Stomach smooth muscle (tissue), 2 donors: ENCODE measurements at regions not wholly inside any gene's neighbourhood (a gene's known extent, or its start where the extent isn't known, plus 50 kb on each side); places are given as distances from the start of the nearest gene placed in this dataset.

Experiments
- H3K27ac ChIP-seq: one replicate; pipeline ENCODE4 v1.7.0; 2013; ENCODE audit warnings: mild to moderate bottlenecking, low read length, inconsistent platforms
- H3K27me3 ChIP-seq, 2 donors: one replicate each; pipeline ENCODE4 v1.7.0; 2013; ENCODE audit warnings: low read length in 2 of 2; ENCODE audit not compliant: insufficient read depth in 2 of 2, control insufficient read depth in 1 of 2
- H3K36me3 ChIP-seq, 2 donors: one replicate each; pipeline ENCODE4 v1.7.0; 2013; ENCODE audit warnings: low read length in 2 of 2; ENCODE audit not compliant: control insufficient read depth in 2 of 2, insufficient read depth in 2 of 2
- H3K4me1 ChIP-seq: one replicate; pipeline ENCODE4 v1.7.0; 2013; ENCODE audit warnings: low read length; ENCODE audit not compliant: control insufficient read depth, insufficient read depth
- H3K4me3 ChIP-seq, 2 donors: one replicate each; pipeline ENCODE4 v1.7.0; 2013; ENCODE audit warnings: low read length in 2 of 2
- H3K9ac ChIP-seq, 2 donors: one replicate each; pipeline ENCODE4 v1.7.0; 2013; ENCODE audit warnings: low read length in 2 of 2, mild to moderate bottlenecking in 1 of 2
- H3K9me3 ChIP-seq, 2 donors: one replicate each; pipeline ENCODE4 v1.7.0; 2013; ENCODE audit warnings: low read length in 2 of 2; ENCODE audit not compliant: control insufficient read depth in 2 of 2
- donor health status: healthy.
- donor health status: Pancreatic carcinoma.

GRCh38 chr12:127260999-127261398 lies 1006.0 kb upstream of the TMEM132C start:
- Histone ChIP-seq H3K27me3 (no peaks in the 10 kb centered on the region), H3K36me3 (no peaks in the 10 kb centered on the region), H3K4me1 (no peaks in the 10 kb centered on the region), H3K9ac (no peak overlapping the region), H3K9me3 (no peaks in the 10 kb centered on the region), H3K4me3 (no peak overlapping the region), H3K27ac (no peak overlapping the region)

GRCh38 chr12:127262615-127263014 lies 1004.4 kb upstream of the TMEM132C start:
- Histone ChIP-seq H3K9me3 (no peaks in the 10 kb centered on the region), H3K4me1 (no peaks in the 10 kb centered on the region), H3K27me3 (peaks cover 0 to 2% of the 10 kb centered on the region in 2 donors), H3K27ac (no peak overlapping the region), H3K4me3 (no peak overlapping the region), H3K9ac (no peak overlapping the region), H3K36me3 (no peaks in the 10 kb centered on the region)

- Histone ChIP-seq H3K36me3 (no peaks in the 10 kb centered on the region), H3K4me1 (no peaks in the 10 kb centered on the region), H3K27ac (no peak overlapping the region), H3K9me3 (no peaks in the 10 kb centered on the region), H3K4me3 (no peak overlapping the region), H3K27me3 (peaks cover 0 to 2% of the 10 kb centered on the region in 2 donors), H3K9ac (no peak overlapping the region)
Measured at GRCh38 chr12:127263621-127264020, 1003.3 kb upstream of the TMEM132C start.

- no peak overlapping the region for H3K9ac ChIP-seq
- H3K36me3 ChIP-seq: no peaks in the 10 kb centered on the region
- no peaks in the 10 kb centered on the region for H3K9me3 ChIP-seq
- no peaks in the 10 kb centered on the region for H3K4me1 ChIP-seq
- no peak overlapping the region for H3K27ac ChIP-seq
- H3K4me3 ChIP-seq: no peak overlapping the region
- peaks cover 0 to 4% of the 10 kb centered on the region in 2 donors for H3K27me3 ChIP-seq
Measured at GRCh38 chr12:127267128-127267527, 999.8 kb upstream of the TMEM132C start.

- H3K4me1 ChIP-seq: no peaks in the 10 kb centered on the region
- no peak overlapping the region for H3K4me3 ChIP-seq
- no peak overlapping the region for H3K9ac ChIP-seq
- H3K27me3 ChIP-seq: peaks cover 0 to 4% of the 10 kb centered on the region in 2 donors
- H3K36me3 ChIP-seq: no peaks in the 10 kb centered on the region
- H3K9me3 ChIP-seq: no peaks in the 10 kb centered on the region
- no peak overlapping the region for H3K27ac ChIP-seq
Measured at GRCh38 chr12:127268213-127268612, 998.8 kb upstream of the TMEM132C start.

GRCh38 chr12:127268706-127269425 lies 998.1 kb upstream of the TMEM132C start:
- Histone ChIP-seq H3K9ac (no peak overlapping the region), H3K27ac (no peak overlapping the region), H3K4me3 (no peak overlapping the region), H3K9me3 (no peaks in the 10 kb centered on the region), H3K27me3 (peaks cover 0 to 4% of the 10 kb centered on the region in 2 donors), H3K4me1 (no peaks in the 10 kb centered on the region), H3K36me3 (no peaks in the 10 kb centered on the region)

GRCh38 chr12:127270193-127270592 lies 996.8 kb upstream of the TMEM132C start:
- H3K9ac ChIP-seq: no peak overlapping the region
- H3K36me3 ChIP-seq: no peaks in the 10 kb centered on the region
- H3K4me1 ChIP-seq: no peaks in the 10 kb centered on the region
- peaks cover 0 to 4% of the 10 kb centered on the region in 2 donors for H3K27me3 ChIP-seq
- H3K27ac ChIP-seq: no peak overlapping the region
- no peak overlapping the region for H3K4me3 ChIP-seq
- no peaks in the 10 kb centered on the region for H3K9me3 ChIP-seq

GRCh38 chr12:127271776-127272175 lies 995.2 kb upstream of the TMEM132C start:
- Histone ChIP-seq H3K9ac (no peak overlapping the region), H3K27me3 (peaks cover 0 to 4% of the 10 kb centered on the region in 2 donors), H3K36me3 (no peaks in the 10 kb centered on the region), H3K27ac (no peak overlapping the region), H3K4me3 (no peak overlapping the region), H3K4me1 (no peaks in the 10 kb centered on the region), H3K9me3 (no peaks in the 10 kb centered on the region)

GRCh38 chr12:127272864-127273263 lies 994.1 kb upstream of the TMEM132C start:
- H3K36me3 ChIP-seq: no peaks in the 10 kb centered on the region
- H3K27ac ChIP-seq: no peak overlapping the region
- no peak overlapping the region for H3K9ac ChIP-seq
- no peak overlapping the region for H3K4me3 ChIP-seq
- H3K4me1 ChIP-seq: no peaks in the 10 kb centered on the region
- peaks cover 0 to 5% of the 10 kb centered on the region in 2 donors for H3K27me3 ChIP-seq
- no peaks in the 10 kb centered on the region for H3K9me3 ChIP-seq

GRCh38 chr12:127273626-127274025 lies 993.3 kb upstream of the TMEM132C start:
- no peak overlapping the region for H3K27ac ChIP-seq
- no peaks in the 10 kb centered on the region for H3K36me3 ChIP-seq

GRCh38 chr12:127275416-127275815 lies 991.6 kb upstream of the TMEM132C start:
- H3K9ac ChIP-seq: no peak overlapping the region
- H3K9me3 ChIP-seq: no peaks in the 10 kb centered on the region
- peaks cover 3 to 5% of the 10 kb centered on the region in 2 donors for H3K27me3 ChIP-seq
- H3K4me1 ChIP-seq: no peaks in the 10 kb centered on the region
- no peaks in the 10 kb centered on the region for H3K36me3 ChIP-seq
- H3K27ac ChIP-seq: no peak overlapping the region
- H3K4me3 ChIP-seq: no peak overlapping the region

More at GRCh38 chr12:127273626-127274025, 993.3 kb upstream of the TMEM132C start:
- H3K9ac ChIP-seq: no peak overlapping the region
- H3K9me3 ChIP-seq: no peaks in the 10 kb centered on the region
- no peaks in the 10 kb centered on the region for H3K4me1 ChIP-seq
- H3K4me3 ChIP-seq: no peak overlapping the region
- peaks cover 0 to 5% of the 10 kb centered on the region in 2 donors for H3K27me3 ChIP-seq
